NCI-H1105 (cell line): ENCODE measurements at regions not wholly inside any gene's neighbourhood (a gene's known extent, or its start where the extent isn't known, plus 50 kb on each side); places are given as distances from the start of the nearest gene placed in this dataset.

Experiments used
- DNase-seq: peaks from one replicate; lab custom pipeline; 2025; lab: John Stamatoyannopoulos, UW

DNA sequence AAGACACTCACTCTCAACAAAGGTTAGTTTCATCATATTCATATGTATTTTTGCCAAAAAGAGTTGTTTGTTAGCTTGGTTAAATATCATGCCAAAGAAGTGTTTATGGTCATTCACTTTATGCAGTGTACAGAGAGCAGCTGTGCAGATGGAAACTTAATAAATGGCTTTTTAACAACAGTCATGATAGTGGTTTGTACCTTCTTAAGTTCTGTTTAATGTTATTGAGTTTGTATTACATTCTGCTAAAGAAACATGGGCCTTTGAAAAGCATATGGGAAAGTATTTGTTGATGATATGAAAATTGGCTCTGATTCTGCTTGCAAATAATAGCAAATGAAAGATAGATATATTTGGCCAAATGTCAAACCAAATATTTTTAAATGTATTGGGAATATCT lies 607.3 kb downstream of the NCAM2 start:
- no peak for DNase-seq

DNA sequence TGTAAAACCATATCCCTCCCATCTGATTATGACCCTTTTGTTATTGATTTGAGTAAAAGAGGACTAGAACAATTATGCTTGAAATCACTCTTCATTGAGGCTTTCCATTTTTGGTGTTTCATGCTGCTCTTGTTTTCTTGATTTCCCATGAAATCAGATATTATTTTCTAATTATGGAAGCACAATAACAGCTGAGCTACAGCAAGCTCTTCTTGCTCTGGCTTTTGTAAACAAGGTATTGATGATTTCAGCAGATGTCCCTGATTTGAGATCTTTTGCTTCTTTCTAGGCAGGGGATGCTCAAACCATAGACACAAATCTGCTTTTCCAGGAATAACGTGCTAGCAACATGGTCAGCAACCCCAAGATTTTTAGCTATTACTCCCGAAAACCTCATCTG lies 607.8 kb downstream of the NCAM2 start:
- DNase-seq, result no peak

DNA sequence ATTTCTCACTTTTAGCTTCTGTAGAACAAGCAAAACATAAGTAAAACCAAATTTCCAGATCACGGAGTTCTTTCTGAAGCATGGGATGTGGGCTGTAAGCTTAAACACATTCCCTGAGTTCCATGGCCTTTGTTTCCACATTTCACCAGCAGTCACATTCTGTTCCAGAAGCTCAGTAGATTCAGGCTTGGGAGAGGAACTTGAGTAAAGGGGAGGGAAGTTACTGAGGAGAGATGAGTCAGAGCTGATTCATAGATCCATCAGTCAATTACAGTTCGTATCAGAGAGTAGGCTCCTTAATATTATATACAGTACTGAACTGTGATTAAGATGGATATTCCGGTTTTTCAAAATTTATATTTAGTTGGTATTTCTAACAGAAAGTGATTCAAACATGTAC lies 614.3 kb downstream of the NCAM2 start:
- no peak for DNase-seq

DNA sequence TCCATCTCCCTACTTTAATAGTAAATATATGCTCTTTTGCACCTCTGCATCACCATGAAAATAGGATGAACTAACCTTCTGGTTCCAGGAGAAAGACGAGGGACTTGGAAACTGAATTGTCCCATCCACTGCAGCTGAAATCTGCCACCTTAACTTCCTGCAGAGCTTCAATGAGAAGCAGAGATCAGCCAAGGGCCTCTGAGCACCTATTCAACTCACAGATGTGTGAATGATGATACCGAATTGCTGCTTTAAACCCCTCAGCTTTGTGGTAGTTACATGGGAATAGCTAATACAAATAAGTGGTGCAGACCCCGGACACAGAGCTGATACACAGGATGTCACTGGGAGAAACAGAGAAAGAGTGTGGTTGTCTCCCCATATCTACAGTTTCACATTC lies 616.8 kb downstream of the NCAM2 start:
- DNase-seq, result no peak

DNA sequence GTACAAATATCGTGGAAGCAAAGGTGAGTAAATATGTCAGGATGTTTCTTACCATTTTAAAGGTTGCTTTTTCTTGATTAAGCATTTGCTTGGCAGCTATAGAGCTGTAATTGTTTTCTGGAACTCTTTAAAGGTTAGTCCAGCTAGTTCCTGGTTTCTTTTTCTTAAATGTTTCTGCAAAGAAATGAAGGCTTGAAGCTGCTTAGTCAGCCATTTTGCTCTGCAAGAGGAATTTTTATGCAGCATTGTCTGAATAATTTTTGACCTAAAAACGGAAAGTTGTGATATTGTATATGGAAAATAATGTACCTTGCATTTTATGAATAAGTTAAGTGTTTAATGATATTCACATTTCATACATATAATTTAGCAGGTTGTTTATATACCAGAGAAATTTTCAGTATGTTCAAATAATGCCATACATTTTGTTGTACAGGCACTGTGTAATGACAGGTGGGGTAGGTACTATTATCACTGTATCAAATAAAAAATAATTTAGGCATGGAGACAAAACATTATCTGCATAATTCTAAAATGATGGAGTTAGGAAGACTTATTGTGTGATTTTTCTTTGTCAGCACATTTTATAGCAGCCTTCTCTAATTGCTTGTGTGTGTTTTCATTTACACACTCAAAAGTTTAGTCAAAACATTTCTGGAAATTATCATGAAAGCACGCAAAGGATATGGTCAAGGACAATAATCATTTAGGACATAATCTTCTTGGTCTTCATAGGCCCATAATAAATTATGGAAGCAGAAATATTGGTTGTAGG lies 624.4 kb downstream of the NCAM2 start:
- no peak for DNase-seq

DNA sequence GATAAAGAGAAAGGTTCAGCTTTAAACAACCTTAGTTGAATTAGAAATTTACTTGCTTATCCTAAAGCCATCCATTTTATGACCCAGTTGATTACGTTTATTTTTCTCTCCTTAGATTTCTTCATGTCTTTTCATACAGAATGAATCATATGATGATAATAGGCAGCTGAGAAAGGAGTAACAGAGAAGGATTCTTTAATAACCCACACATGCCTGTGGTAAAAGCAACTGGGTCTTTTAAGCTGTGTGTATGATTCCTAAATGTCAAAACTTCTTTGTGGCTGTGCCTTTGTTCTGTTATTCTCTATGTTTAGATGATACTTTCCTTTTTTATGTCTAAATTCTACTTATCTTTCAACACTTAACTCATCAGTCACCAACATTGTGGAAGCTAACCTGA lies 626.5 kb downstream of the NCAM2 start:
- no peak for DNase-seq

DNA sequence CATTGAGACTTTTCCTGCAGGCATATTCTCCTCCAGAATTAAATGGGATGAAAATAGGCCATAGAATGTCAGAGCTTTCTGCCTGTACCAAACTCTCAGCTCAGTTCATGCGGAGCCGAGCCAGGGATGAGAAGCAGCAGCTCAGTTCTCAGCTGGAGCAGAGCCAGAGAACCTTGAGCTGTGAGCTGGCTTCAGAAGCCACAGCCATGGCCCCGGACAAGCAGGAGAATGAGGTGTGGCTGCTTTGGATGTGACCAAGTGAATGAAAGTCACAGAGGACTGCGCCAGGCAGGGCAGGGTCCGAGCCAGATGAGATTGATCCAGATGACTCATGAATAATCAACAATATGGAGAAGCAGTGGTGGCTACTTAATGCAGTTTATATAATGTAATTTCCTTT lies 633.8 kb downstream of the NCAM2 start:
- DNase-seq, result no peak

DNA sequence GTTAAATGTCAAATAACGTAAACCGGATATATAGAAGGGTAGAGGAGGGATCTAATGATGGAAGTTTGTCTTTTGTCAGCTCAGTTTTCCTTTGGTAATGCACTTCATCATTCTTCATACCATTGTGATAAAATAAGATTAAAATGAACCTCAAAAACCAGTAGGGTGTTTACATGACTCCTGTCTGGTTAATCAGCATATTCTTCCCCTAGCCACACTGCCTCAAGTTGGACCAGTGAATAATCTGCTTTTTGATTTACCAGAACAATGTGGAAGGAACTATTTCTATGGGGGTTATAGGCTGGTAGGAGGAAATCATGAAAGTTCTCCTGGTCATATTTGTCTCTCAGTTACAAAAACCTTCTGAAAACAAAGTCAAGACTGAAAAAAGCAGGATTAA lies 634.7 kb downstream of the NCAM2 start:
- DNase-seq, result no peak

DNA sequence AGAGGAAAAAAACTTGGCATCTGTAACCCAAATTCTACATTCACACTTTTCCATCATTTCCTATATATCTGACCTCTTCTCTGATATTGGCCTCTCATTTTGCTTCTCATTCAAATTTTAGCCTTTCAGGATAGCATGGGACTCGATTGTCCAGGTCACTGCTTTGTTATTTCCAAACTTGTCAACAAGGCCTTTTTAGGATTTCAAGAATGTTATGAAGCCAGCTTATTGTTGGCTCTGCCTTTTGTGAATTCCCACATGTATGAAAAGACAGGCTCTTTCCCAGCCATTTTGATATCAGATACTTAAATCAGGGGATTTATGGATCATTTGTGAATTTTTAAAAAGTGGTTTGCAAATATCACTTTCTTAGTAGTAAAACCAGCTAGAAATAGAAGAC lies 663.5 kb downstream of the NCAM2 start:
- no peak for DNase-seq

DNA sequence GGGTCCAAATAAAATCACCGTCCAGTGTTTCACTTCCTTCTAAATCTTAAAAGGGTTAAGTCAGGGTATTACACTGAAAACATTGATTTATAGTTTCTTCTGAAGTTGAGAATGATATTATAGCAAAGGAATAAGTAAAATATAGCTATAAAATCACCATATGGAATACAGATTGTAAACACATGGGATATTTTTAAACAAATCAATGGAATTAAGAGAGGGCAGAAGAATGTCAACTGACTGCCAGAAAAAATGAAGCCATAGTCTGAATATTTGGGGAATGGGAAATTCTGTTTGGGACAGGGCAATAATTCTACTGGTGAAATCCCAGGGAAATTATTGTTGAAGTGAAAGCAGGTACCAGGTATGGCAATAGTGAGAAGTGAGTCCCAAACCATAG lies 664.6 kb downstream of the NCAM2 start:
- no peak for DNase-seq

DNA sequence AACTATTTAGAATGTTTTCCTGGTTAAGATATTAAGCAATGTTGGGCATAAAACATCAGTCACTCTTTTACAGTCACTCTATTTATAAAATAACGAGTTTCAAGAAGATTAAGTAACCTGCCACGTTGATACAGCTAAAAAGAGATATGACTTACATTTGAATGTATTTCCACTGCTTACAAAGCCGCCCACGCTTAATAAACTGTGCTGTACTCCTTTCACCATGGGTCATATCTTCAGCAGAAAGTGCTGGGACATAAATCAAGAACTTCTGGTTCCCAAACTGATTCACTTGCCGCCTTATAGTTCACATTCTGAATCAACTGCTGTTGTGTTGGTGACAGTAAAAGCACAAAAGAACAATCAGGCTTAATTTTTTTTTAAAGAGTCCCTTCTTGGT lies 666.7 kb downstream of the NCAM2 start:
- DNase-seq, result no peak

DNA sequence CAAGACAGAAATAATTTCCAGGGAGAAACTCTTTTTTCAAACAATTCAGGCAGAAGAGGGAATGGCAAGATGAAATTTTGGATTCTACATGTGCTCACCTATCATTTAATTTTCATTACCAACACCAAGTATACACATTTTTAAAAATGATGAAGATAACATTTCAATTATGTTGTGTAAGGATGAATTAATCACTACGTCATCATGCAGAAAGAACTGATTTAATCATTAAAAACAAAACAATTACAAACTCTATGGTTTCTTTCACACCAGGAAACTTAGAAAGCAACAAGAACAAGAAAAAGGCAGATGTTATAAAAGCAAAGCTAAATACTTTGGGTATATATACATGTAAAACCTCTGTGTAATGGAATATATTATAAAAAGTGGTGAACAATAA lies 668.5 kb downstream of the NCAM2 start:
- DNase-seq, result no peak

DNA sequence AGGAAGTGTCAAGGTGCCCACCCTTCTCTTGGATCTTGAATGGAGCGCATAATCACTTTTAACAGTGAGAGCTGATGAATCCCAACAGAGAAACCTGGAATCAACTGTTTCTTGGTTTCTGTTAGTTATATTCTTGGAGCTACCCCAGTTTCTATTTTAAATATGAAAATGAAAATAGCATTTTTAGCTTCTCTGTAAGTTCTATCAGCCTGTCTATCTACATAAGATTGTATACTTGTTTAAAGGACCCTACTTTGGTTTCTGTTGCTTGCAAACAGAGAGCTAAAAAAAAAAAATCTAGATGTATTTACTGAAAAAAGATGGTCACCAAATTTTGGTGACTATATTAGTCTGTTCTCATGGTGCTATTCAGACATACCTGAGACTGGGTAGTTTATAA lies 670.0 kb downstream of the NCAM2 start:
- no peak for DNase-seq

DNA sequence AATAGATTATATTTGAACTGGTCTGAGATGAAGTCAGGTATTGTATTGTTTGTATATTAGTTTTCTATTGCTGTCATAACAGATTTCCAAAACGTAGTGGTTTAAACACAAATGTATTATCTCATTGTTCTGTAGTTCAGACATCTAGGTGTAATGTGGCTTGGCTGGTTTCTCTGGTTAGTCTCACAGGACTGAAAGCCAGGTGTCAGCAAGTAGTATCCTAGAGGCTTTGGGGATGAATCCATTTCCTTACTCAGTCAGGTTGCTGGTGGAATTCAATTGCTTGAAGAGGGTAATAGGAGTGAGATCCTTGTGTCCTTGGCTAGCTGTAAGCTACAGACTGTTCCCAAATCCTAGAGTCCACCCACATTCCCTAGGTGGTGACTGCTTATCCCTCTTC lies 675.8 kb downstream of the NCAM2 start:
- DNase-seq, result no peak

DNA sequence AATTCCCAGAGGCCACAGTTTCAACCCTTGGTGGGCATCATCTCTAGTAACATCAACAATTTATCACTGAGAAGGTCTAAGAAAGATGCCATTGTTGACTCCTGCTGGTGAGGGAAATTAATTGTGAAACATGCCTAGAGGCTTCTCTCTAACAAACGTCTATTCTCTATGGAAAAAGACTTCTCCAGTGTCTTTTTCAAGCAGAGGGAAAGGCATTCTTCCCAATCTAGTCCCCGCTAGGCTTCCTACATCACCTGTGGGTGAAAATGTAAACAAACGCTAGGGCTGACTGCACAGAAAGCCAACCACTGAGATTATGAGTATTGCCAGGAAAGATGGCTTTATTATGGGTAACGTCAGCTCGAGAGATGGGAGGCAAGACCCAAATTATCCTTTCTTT lies 677.4 kb downstream of the NCAM2 start:
- no peak for DNase-seq

DNA sequence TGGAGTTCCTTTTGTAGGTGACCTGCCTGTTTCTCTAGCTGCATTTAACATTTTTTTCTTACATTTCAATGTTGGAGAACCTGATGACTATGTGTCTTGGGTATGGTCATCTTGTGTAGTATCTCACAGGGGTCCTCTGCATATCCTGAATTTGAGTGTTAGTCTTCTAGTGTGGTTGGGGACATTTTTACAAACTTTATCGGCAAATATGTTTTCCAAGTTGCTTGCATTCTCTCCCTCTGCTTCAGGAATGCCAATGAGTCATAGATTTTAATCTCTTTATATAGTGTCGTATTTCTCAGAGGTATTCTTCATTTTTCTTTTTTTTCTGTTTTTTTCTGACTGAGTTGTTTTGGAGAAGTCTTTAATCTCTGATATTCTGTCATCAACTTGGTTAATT lies 684.0 kb downstream of the NCAM2 start:
- no peak for DNase-seq

DNA sequence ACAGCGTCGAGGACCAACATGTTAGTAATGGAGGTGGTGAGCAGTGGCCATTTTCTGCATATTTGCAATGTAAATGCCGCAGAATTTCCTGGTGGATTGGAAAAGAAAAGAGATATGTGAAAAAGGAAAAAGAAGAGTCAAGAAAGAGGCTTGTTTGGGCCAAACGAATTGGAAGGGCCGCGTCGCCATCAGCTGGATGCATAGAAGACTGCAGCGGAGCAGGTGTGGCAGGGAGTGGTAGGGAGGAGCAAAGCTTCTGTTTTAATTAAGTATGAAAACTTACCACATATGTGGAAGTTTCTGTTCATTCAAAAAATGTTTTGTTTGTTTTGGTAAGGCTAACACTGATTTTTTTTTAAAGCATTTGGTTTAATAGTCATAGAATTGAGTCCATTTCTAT lies 690.7 kb downstream of the NCAM2 start:
- DNase-seq, result peak; percentile 1

DNA sequence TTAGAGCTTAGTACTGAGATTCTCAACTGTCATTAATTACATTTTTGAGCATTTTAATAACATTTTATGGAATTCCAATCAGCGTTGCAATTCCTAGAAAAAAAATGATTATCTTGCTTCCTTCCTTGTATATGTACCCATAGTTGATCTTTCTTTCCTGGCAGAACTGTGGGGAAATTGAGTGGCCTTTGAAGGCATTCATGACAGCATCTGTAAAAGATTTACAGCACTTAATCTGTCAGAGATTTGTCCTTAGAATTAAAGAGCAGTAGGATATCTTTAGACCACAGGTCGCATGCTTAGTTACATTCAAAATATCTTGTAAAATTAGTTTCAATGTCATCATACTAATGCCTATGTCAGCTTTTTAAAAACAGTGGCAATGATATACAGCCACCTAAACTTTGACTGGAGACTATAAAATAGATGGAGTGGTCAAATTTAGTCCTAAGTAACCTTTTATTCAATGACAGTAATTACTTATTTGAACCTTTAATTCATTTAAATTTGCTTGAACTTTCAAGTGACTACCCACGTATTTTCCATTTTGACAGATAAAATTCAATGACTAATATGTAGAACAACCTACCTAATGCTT lies 692.0 kb downstream of the NCAM2 start:
- no peak for DNase-seq

DNA sequence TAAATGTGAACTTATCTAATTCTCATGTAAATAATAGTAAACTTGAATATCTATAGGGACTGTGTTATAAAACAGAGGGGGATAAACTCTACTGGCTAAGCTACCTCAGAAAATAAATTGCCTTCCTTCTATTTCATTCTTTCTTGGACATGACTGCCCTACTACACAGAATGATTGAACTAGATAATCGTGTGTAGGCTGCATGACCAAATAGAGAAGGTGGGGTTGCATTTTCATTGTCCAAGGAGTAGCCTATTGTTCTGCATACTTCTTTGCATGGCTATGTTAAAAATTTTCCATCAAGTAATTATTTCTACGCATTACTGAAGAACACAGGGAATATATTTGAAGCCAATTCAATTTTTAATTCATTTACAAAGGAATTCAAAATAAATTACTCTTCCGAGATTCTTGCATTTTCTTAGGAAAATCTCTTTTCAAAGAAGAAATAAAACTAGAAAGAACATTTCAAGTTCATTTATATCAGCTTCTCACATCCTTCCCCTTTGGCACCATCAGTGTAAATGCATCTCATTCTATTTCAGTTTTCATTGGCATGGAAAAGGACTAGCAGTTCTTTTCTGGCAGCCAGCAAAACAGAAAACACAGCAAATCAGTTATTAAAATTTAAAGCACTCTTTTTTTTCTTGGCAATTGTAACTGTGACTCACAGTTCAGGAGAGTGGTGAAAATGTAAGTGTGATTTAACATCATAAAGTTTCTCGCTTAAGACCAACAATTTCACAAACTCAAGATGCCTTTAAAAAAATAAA lies 714.7 kb downstream of the NCAM2 start:
- DNase-seq, result no peak

DNA sequence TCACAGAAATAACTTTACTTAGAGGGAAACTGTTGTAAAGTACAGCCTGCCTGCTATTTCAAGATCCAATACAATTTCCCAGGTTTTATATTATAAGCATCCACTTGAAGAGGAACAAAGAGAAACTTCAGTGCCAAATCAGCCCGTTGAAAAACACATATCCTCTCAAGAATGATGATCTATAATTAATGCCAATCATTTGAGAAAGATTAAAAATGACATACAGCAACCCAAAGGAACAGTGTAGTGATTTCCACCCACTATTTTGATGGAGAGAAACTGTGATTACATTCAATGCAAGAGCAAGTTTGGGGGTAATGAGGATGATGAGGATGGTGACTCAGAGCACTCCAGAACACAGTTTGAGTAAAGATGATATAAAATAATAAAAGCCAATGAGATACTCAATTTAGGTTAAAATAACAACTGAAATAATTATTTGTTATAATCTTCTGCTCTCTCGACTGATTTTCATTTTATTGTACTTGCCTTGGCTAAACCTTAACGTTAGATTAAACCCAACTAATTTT lies 715.5 kb downstream of the NCAM2 start:
- no peak for DNase-seq

DNA sequence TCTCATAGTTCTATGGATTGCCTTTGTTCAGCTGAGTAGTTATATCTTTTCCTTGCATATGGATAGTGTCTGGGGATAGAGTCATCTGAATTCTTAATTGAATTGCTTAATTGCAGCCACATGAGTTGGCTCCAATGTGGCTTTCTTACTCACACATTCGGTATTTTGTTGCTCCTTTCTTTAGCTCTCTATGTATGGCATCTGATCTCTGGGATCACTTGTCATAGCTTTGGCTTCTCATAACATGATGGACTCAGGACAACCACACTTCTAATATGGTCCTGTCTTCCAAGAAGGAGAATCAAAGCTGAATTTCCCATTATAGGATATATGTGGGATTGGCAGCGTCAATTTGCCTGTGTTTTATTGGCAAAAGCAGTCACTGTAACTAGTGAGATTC lies 716.2 kb downstream of the NCAM2 start:
- no peak for DNase-seq

DNA sequence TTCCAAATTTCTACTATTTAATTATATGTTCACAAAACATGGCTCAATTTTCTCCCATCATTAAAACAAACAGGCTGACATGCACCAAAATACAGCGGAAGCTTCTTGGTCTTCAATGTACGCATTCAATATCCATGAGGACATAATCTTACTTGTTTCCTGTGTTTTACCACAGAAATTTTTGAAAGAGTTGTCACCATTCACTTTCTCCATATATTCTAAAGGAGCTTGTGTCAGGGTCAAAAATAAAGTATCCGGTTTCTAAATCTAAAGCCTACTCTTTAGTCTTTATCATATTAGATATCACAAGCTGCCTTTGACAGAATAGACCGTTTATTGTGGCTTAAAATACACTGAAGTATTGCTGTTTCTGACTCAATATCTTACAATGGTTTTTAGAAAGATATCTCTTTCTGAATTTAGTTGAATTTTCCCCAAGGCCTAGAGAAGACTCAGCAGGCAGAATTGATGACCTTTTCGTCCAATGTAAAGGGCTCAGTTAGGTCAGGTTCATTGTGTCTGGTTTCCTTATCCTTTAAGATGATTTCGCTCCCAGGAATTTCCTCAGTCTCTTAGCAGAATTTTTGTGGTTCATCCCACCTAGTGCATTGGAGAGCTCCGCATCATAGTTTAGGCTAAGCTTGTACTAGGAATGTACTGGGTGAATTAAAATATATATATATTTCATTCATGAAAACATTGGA lies 717.2 kb downstream of the NCAM2 start:
- DNase-seq, result no peak

DNA sequence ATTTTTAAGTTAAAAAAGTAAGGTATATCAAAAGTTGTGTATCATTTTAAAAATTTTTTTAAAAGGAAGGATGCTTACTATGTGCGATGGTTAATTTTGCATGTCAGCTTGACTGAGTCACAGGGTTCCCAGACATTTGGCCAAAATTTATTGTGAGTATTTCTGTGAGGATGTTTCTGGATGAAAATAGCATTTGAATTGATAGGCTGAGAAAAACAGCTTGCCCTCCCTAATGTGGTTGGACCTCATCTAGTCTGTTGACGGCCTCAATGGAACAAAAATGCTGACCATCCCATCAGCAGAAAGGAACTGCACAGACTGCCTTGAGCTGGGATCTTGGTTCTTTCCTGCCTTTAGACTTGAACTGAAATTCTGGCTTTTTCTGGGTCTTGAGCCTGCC lies 724.5 kb downstream of the NCAM2 start:
- no peak for DNase-seq
